ENCODE measurements at regions not wholly inside any gene's neighbourhood (a gene's known extent, or its start where the extent isn't known, plus 50 kb on each side); places are given as distances from the start of the nearest gene placed in this dataset.
"Not testable (repeated sequence)": the region's sequence is repeated elsewhere in the genome, so short reads cannot be mapped to it uniquely, and the experiment has no call there.

DNA sequence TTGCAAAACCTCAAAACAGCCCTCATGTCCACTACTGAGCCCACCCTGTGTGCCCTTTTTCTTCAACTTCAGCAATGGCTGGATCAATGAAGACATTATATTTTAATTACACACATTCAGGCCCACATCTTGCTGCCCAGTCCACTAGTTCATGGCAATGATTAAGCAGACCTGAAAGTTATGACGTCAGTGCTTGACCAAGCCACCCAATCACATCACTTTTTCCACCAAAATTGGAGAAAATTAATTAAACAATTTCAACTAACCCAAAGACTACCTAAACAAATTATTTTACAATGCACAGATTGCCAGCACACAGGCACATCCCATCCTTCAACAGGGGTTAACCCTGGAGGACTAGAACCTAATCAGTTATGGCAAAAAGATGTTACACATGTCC lies 86.6 kb downstream of the EIF1AY start:
- WGBS, 2 donors = 22 to 33% methylated on average over 1 of the region's 1 CpG
- H3K9me3 ChIP-seq = no peaks in the 10 kb centered on the region
- H3K27me3 ChIP-seq = no peaks in the 10 kb centered on the region
- H3K4me3 ChIP-seq = no peak overlapping the region
- no peak overlapping the region for H3K27ac ChIP-seq
- intact Hi-C loops (cut with DNase I) = no loop called here
- DNase-seq = no peak
- no peak for ATAC-seq
- TF ChIP-seq, protein P1, sequence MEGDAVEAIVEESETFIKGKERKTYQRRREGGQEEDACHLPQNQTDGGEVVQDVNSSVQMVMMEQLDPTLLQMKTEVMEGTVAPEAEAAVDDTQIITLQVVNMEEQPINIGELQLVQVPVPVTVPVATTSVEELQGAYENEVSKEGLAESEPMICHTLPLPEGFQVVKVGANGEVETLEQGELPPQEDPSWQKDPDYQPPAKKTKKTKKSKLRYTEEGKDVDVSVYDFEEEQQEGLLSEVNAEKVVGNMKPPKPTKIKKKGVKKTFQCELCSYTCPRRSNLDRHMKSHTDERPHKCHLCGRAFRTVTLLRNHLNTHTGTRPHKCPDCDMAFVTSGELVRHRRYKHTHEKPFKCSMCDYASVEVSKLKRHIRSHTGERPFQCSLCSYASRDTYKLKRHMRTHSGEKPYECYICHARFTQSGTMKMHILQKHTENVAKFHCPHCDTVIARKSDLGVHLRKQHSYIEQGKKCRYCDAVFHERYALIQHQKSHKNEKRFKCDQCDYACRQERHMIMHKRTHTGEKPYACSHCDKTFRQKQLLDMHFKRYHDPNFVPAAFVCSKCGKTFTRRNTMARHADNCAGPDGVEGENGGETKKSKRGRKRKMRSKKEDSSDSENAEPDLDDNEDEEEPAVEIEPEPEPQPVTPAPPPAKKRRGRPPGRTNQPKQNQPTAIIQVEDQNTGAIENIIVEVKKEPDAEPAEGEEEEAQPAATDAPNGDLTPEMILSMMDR (IDR thresholded peaks at IDR 0.05) = no peak
- H3K36me3 ChIP-seq = no peaks in the 10 kb centered on the region
- no peaks in the 10 kb centered on the region for H3K4me1 ChIP-seq

DNA sequence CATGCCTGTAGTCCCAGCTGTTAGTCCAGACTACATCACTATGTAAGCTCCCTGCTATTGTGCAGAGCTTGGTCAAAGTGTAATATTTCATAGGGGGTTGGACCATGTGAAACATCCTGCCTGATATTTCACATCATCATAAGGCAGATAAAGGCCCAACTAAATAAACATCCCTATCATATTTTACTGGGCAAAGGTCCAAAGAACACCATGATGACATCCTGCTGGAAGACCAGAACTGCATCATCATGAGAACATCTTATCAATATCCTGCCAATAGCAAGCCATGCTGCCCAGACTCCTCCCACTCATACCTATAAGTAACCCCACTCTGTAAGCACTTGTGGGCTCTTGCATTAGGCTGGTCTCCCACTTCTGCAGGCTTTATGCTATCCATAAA lies 88.6 kb downstream of the EIF1AY start:
- no peaks in the 10 kb centered on the region for H3K4me1 ChIP-seq
- no peaks in the 10 kb centered on the region for H3K9me3 ChIP-seq
- intact Hi-C loops (cut with DNase I) = no loop called here
- ATAC-seq (no peak), DNase-seq (no peak)
- no peak overlapping the region for H3K27ac ChIP-seq
- H3K27me3 ChIP-seq = no peaks in the 10 kb centered on the region
- H3K4me3 ChIP-seq = no peak overlapping the region
- no peaks in the 10 kb centered on the region for H3K36me3 ChIP-seq
- TF ChIP-seq, protein P1 (IDR thresholded peaks at IDR 0.05) = no peak

DNA sequence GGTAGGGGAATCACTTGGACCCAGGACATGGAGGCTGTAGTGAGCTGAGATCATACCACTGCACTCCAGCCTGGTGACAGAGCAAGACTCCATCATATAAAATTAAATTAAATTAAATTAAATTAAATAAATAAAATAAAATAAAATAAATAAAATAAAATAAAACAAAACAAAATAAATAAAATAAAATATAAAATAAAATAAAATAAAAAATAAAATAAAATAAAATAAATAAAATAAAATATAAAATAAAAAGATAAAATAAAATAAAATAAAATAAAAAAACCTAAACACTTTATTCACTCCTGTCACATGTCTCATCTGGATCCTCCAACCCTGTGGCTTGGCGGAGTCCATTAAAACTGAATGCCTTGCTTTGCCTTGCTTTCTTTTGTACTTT lies 89.8 kb downstream of the EIF1AY start:
- intact Hi-C loops (cut with DNase I); ATAC-seq; H3K27ac ChIP-seq; H3K9me3 ChIP-seq; H3K27me3 ChIP-seq; H3K4me1 ChIP-seq; DNase-seq; H3K36me3 ChIP-seq; H3K4me3 ChIP-seq: not testable (repeated sequence)
- WGBS, 2 donors = 92 to 96% methylated on average over 1 of the region's 1 CpG

DNA sequence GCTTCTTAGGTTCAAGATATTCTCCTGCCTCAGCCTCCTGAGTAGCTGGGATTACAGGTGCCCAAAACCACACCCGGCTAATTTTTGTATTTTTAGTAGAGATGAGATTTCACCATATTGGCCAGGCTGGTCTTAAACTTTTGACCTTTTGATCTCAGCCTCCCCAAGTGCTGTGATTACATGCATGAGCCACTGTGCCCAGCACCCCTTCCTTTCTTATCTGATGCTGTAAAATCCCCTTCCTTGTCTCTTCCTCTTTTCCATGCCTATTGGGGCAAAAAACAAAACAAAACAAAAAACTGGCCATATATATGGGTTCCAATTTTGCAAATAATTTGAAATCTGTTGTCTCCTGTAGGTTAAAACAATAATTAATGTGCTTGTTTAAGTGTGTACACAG lies 74.0 kb upstream of the RPS4Y2 start:
- no peak for ATAC-seq
- H3K27ac ChIP-seq = no peak overlapping the region
- H3K36me3 ChIP-seq = no peaks in the 10 kb centered on the region
- H3K27me3 ChIP-seq = no peaks in the 10 kb centered on the region
- 83 to 100% methylated on average over 1 of the region's 1 CpG for WGBS, 2 donors
- H3K9me3 ChIP-seq = no peaks in the 10 kb centered on the region
- H3K4me1 ChIP-seq = no peaks in the 10 kb centered on the region
- DNase-seq = no peak
- no peak overlapping the region for H3K4me3 ChIP-seq
- intact Hi-C loops (cut with DNase I) = no loop called here
- TF ChIP-seq, protein P1 (IDR thresholded peaks at IDR 0.05) = no peak

DNA sequence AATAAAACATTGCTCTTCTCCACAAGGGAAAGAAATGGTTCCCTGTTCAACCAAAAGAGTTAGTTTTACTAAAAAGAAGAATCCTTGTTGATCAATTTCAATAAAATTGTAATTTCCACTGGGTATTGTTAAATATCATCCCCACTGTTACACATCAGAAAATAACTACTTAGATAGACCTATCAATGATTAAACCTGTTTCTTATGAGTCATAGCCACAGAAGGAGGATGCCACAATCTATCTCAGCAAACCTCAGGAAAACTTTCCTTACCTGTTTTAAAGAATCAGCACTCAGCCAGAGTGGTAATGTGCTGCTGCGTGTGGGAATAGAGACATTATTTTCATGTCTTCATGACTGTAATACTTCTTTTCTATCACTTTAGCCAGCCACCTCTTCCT lies 72.5 kb upstream of the RPS4Y2 start:
- TF ChIP-seq, protein P1 (IDR thresholded peaks at IDR 0.05) = no peak
- no peaks in the 10 kb centered on the region for H3K27me3 ChIP-seq
- H3K27ac ChIP-seq = no peak overlapping the region
- H3K9me3 ChIP-seq = no peaks in the 10 kb centered on the region
- no peaks in the 10 kb centered on the region for H3K36me3 ChIP-seq
- DNase-seq = no peak
- H3K4me3 ChIP-seq = no peak overlapping the region
- intact Hi-C loops (cut with DNase I) = no loop called here
- ATAC-seq = no peak
- 80 to 92% methylated on average over 1 of the region's 1 CpG for WGBS, 2 donors
- no peaks in the 10 kb centered on the region for H3K4me1 ChIP-seq
